WI38 (cell line): ENCODE measurements at regions not wholly inside any gene's neighbourhood (a gene's known extent, or its start where the extent isn't known, plus 50 kb on each side); places are given as distances from the start of the nearest gene placed in this dataset.
"Not testable (repeated sequence)": the region's sequence is repeated elsewhere in the genome, so short reads cannot be mapped to it uniquely, and the experiment has no call there.

Experiments used
- H3K4me3 ChIP-seq: 2 replicates; pipeline ENCODE4 v1.5.1; 2011; ENCODE audit warnings: low read depth, mild to moderate bottlenecking, control low read depth, low read length
- CTCF ChIP-seq: IDR thresholded peaks from 2 replicates; pipeline ENCODE4 v1.5.1; 2012; ENCODE audit warnings: low read depth, mild to moderate bottlenecking, control low read depth, low read length

- no peak overlapping the region for H3K4me3 ChIP-seq
- TF ChIP-seq CTCF: no peak
Observed at GRCh38 chr14:70269582-70269981, 80.8 kb upstream of the SLC8A3 start.

- TF ChIP-seq CTCF: no peak
- H3K4me3 ChIP-seq: no peak overlapping the region
Observed at GRCh38 chr14:70268760-70269159, 80.0 kb upstream of the SLC8A3 start.

- no peak overlapping the region for H3K4me3 ChIP-seq
- no peak for TF ChIP-seq CTCF
Observed at GRCh38 chr14:70266157-70266556, 77.4 kb upstream of the SLC8A3 start.

- no peak overlapping the region for H3K4me3 ChIP-seq
- TF ChIP-seq CTCF: no peak
Observed at GRCh38 chr14:70265422-70265821, 76.7 kb upstream of the SLC8A3 start.

GRCh38 chr14:70259420-70259819 lies 70.7 kb upstream of the SLC8A3 start:
- H3K4me3 ChIP-seq: no peak overlapping the region

GRCh38 chr14:70257526-70257925 lies 68.8 kb upstream of the SLC8A3 start:
- 0 out of 2 replicates have a peak, but pooled peaks have one; percentile 5 for TF ChIP-seq CTCF
- no peak overlapping the region for H3K4me3 ChIP-seq

More at GRCh38 chr14:70259420-70259819, 70.7 kb upstream of the SLC8A3 start:
- no peak for TF ChIP-seq CTCF

- TF ChIP-seq CTCF: no peak
- H3K4me3 ChIP-seq: no peak overlapping the region
Observed at GRCh38 chr14:70256601-70257000, 67.8 kb upstream of the SLC8A3 start.

GRCh38 chr14:70255071-70256057 lies 66.6 kb upstream of the SLC8A3 start:
- not testable (repeated sequence) for H3K4me3 ChIP-seq
